HG03442 (cell line): ENCODE measurements at regions not wholly inside any gene's neighbourhood (a gene's known extent, or its start where the extent isn't known, plus 50 kb on each side); places are given as distances from the start of the nearest gene placed in this dataset.
"Not testable (repeated sequence)": the region's sequence is repeated elsewhere in the genome, so short reads cannot be mapped to it uniquely, and the experiment has no call there.

ENCODE experiments used
- ATAC-seq: cut with Tn5 transposase; IDR thresholded peaks from one replicate; pipeline ENCODE4 v1.9.1; 2021; ENCODE audit warnings: mild to moderate bottlenecking, moderate library complexity; ENCODE audit not compliant: unreplicated experiment

- no peak for ATAC-seq
Measured at GRCh38 chr13:80744147-80744914, 403.4 kb upstream of the SPRY2 start.

- ATAC-seq, result no peak
Measured at GRCh38 chr13:80742033-80742432, 401.1 kb upstream of the SPRY2 start.

- ATAC-seq, result no peak
Measured at GRCh38 chr13:80740071-80740470, 399.1 kb upstream of the SPRY2 start.

GRCh38 chr13:80737513-80737912 is 396.6 kb upstream of the SPRY2 start:
- no peak for ATAC-seq

- ATAC-seq, result no peak
Measured at GRCh38 chr13:80727321-80727975, 386.5 kb upstream of the SPRY2 start.

- ATAC-seq, result no peak
Measured at GRCh38 chr13:80726868-80727267, 385.9 kb upstream of the SPRY2 start.

- no peak for ATAC-seq
Measured at GRCh38 chr13:80721689-80722088, 380.8 kb upstream of the SPRY2 start.

GRCh38 chr13:80718970-80719369 is 378.0 kb upstream of the SPRY2 start:
- no peak for ATAC-seq

GRCh38 chr13:80717776-80718175 is 376.9 kb upstream of the SPRY2 start:
- ATAC-seq, result no peak

GRCh38 chr13:80716610-80717081 is 375.7 kb upstream of the SPRY2 start:
- no peak for ATAC-seq

- ATAC-seq, result no peak
Measured at GRCh38 chr13:80712026-80712425, 371.1 kb upstream of the SPRY2 start.

GRCh38 chr13:80708791-80709190 is 367.9 kb upstream of the SPRY2 start:
- ATAC-seq, result no peak

- no peak for ATAC-seq
Measured at GRCh38 chr13:80707000-80707983, 366.4 kb upstream of the SPRY2 start.

GRCh38 chr13:80706164-80706471 is 365.2 kb upstream of the SPRY2 start:
- no peak for ATAC-seq

GRCh38 chr13:80705371-80706163 is 364.6 kb upstream of the SPRY2 start:
- no peak for ATAC-seq

GRCh38 chr13:80704369-80704768 is 363.4 kb upstream of the SPRY2 start:
- no peak for ATAC-seq

- ATAC-seq, result no peak
Measured at GRCh38 chr13:80695841-80696240, 354.9 kb upstream of the SPRY2 start.

- ATAC-seq, result not testable (repeated sequence)
Measured at GRCh38 chr13:80691814-80692213, 350.9 kb upstream of the SPRY2 start.

- ATAC-seq, result no peak
Measured at GRCh38 chr13:80690208-80690607, 349.3 kb upstream of the SPRY2 start.

- ATAC-seq, result no peak
Measured at GRCh38 chr13:80688593-80688992, 347.7 kb upstream of the SPRY2 start.

- ATAC-seq, result no peak
Measured at GRCh38 chr13:80685942-80686341, 345.0 kb upstream of the SPRY2 start.
